HG03575 (cell line): ENCODE measurements at regions not wholly inside any gene's neighbourhood (a gene's known extent, or its start where the extent isn't known, plus 50 kb on each side); places are given as distances from the start of the nearest gene placed in this dataset.

Experiments
- ATAC-seq: cut with Tn5 transposase; IDR thresholded peaks from one replicate; pipeline ENCODE4 v1.9.1; 2021; ENCODE audit not compliant: unreplicated experiment, insufficient number of reproducible peaks, low FRiP score; ENCODE audit errors: extremely low read depth

DNA sequence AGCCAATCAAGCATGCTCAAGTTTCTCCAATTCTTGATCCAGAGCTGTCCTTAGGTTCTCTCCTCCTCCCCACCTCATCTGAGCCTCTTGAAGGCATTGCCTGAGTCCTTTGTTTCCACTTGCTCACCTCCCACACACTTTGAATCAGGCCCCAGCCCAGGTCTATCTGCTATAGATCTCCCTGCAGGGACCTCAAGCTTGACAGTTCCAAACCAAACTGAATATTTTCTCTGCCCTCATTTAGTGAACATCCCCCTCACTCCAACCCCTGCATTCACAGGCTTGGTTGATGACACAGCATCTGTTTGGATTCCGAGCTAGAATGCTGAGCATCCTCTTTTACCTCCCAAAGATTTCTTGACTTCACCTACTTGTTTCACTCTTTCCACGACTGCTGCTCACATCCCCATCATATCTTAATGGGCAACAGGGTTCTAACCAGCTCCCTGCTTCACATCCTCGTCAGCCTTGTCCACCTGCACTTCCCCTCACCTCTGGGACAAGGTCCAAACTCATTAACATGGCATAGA lies 474.5 kb downstream of the ZSWIM6 start:
- no peak for ATAC-seq

DNA sequence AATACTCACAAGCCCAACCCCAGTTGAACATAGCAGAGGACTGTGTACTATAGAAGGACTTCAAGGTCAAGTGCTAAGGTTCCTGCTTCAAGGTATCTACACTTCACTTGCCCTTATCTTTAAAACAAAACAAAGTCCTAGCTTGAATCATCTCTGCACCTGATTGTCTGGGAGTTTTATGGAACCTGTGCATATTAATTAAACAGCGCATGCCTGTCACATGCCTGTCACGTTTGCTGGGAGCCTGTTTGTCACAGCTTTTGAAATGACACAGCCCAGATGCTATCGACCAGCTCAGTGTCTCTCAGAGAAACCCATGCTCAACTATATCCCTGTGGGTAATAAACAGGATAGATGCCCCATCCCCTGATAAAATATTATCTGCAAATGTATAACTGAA lies 476.0 kb downstream of the ZSWIM6 start:
- ATAC-seq = no peak

DNA sequence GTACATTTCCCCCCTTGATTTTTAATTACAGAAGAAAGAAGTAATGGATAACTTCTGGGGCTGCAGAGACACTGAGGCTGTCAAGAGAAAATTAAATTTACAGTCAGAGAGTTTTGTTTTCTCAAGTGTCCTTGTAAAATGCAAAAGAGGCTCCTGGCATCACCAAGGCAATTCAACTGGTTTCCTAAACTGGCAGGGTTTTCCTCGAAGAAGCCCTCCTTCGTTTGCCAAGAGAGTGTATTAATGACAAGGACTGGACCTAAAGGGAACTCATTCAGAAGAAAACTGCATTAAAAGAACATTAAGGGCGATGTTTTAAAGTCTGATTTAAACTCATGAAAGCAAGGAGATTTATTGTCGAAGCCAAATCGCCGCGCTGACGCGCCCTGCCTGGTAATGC lies 476.9 kb downstream of the ZSWIM6 start:
- ATAC-seq = no peak

DNA sequence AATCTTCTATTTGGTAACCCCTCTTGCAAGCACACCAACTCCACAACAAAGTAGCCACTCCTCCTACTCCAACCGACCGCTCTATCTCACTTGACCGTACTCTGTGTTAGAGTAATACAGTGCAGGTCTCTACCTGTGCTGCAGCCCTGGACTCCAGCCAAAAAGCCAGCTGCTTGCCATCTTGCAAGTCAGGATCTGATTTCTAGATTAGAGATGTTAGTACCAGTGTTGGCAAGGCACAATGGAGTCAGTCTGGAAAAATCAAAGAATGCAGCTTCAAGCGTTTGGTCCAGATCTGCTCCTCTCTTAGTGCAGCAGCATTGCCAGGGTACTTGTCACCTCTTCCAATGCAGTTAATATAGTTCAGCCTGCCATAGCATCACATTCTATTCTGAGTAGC lies 477.6 kb downstream of the ZSWIM6 start:
- ATAC-seq = no peak

DNA sequence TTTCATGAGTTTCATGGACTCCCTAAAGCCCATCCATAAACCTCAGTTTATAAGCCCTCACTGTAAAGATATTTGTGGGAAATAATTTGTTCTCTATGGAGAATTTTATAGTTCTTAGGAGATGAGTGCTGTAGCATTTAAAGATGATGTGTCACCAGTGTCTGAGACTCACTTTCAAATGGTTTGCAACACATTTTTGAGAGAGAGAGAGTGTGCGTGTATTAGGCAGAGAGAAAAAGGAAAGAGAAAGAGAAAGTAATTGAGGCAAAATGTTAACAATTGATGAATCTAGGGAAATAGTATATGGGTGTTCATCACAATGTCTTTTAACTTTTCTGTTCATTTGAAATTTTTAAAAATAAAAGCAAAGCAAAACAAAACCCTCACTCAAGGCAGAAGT lies 479.0 kb downstream of the ZSWIM6 start:
- no peak for ATAC-seq

DNA sequence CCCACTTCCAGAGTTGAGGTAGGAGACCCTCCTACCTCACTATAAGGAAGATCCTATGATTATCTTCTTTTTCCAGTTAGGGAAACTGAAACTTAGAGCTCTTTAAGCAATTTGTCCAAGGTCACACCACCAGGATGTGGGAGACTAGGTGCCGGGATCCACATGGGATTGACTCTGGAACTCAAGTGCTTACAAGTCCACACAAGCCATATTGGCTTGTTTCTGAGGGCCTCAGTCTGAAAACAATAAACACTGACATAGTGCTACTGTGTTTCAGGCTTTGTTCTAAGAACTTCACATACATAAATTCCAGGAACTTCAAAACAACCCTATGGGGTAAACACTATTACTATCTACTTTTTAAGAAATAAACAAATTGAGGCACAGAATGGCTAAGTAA lies 481.3 kb downstream of the ZSWIM6 start:
- no peak for ATAC-seq

DNA sequence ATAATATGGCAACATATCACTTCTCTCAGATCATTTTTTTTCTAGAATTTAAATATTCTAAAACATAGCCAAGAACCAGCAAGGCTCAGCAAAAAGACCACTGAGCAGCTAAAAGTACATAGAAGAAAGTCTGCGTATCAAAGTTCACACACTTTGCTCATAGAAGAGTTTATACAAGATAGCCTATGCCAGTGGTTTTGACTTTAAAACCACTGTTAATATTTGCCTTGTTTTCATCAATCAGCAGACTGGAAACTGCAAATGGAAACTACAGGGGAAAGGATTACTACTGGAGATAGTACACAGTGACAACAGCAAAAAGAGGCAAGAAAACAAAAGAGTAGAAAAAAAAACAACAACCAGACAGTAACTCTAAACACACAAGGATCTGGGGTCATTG lies 483.3 kb downstream of the ZSWIM6 start:
- ATAC-seq = no peak

DNA sequence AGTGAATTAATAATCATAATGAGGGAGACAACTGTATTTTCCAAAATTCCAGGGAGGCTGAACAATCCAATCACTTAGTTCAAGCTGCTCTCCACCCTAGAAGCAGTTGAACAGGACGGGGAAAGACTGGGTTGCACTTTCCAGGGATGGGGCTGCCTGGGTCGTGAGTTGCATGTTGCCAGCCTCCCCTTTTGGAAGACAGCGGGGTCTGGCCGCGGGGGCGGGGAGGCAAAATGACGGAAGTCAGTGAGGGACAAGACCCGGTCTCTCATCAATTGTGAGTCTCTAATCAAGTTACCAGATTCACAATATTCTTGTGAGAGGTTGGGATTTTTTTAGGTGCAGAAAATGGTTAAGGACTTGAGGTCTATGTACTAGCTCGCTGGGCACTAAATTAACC lies 484.1 kb downstream of the ZSWIM6 start:
- ATAC-seq = no peak

DNA sequence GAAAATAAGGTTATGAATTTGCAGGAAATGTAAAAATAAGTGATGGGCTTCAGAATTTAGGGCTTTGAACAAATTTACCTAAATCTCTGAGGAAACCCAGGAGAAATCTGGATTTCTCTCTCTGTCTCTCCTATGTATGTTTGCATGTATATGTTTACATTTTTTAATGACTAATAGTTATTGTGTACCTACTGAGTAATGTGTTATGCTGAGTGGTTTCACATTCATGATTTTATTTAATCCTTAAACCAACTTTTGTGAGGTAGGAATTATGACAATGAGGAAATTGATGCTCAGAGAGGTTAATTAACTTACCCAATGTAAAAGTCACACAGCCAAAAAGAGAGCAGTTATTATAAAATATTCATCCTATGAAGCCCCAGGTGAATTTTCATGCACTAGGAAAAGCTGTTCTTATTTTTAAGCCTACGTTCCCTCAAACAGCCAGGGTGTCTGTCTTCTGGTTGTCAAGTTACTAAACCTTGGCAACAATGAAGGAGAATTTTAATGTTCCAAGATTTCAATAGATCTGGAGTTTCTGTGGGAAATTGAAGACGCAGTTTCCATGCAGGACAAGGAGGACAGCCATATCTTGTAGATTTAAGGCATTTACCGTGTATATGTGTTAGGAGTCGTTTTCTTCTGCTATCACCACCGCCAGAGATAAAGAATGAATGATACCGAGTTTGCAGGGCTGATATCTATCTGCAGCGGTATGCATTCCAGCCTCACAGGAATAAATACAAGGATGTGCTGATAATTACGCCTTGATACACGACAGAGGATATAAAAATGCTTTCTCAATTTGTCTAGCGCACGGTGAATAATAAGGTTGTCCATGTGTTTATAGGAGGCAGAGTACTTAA lies 484.8 kb downstream of the ZSWIM6 start:
- no peak for ATAC-seq

DNA sequence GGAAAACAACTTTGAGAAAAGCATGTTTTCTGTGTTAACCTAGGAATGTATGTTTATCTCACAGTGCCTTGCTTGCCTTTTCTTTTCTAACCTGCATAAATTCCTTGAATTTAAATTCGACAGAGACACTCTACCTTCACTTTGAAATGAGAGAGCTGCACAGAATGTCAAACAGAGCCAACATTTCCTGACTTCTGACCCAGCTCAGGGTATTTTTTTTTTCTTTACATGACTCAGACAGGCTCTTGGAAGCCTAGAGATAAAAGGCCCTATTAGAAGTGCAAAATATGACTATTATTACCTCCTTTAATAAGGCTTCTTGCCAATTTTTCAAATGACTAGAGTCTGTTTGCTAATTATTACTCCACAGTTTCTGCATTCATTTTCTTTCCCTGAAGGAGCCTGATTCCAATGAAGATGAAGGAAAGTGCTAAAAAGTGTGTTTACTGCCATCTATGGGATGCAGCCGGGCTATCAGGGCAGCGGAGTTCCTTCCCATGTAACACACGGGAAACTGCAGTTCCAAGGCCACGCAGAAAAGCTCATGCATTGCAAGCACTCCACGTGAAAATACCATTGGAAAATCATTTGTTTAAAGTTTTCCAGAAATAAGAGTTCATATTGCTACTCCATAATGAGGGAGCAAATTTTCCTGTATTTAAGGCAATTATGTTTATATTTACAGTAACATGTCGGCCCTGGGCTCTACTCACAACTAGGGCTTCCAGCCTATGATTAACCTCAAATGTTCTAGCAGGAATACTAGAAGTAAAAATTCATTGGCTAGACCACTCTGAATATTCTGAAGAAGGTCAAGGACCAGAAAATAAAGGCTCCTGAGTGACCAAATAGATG lies 485.6 kb downstream of the ZSWIM6 start:
- ATAC-seq = no peak

DNA sequence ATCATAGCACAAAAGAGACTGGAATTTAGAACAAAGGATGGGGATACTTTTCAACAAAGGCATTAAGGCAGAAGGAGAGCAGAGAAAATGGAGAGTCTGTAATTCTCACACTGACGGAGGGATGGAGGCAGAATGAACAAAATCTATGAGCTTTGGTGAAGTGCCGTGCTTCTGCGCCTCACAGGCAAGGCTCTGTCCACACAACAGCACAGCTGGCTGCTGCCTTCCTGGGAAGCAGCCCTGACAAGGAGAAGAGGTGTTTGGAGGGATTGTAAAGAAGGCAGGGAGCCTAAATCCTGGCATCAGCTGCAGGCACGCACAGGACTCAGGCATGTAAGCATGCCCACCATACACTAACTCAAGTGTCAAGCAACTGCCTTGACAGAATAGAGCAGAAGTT lies 485.2 kb upstream of the KIF2A start:
- no peak for ATAC-seq

DNA sequence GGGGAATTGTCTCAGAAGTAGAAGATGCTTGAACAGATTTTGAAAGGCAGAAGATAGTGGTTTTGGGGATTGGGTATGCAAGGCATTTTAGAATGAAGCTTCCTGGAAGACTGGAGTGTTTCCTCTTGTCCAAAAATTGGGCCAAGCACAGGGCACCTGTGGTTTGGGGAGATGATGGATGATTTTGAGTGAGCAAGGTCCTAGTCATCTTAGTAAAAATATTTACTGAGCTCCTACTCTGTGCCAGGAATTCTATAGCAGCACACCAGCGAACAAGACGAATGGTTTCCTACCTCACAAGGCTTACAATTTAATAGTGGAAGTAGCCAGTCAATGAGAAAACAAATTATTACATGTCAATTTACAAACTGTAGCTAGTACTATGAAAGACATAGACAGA lies 484.4 kb upstream of the KIF2A start:
- no peak for ATAC-seq

DNA sequence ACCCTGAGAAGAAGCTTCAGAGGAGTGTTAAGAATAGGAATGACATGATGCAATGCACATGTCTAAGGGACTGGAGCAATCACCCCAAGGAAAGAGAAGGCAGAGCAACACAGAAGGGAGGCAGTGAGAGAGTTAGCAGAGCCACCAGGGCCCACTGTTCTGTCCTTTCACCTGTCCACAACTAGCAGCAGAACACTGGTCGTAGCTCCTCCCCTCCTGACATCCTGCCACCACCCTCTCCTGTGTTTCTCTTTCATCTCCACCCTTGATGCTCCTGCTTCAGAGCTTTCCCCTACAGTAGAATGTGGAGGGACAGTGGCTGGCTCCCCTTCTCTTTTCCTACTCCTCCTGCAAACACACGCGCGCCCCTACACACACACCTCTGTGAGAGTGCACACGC lies 483.4 kb upstream of the KIF2A start:
- ATAC-seq = no peak

DNA sequence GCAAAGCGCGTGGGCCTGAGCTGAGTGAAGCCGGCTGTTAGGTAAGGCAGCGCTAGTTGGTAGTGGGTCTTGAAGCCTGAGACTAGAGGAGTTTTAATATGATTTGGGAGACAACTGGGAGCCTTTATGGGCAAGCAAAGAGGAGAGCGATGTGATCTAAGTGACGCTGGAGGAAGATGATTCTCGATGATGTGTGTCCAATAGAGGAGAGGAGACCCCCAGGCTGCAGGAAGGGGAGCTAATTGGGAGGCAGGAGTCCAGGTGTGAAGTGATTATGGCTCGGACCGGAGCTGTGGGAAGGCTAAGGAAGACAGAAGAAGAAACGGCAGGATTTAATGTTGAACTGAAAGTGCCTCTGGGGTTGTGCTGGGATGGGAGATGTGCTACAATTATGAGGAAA lies 482.9 kb upstream of the KIF2A start:
- no peak for ATAC-seq

DNA sequence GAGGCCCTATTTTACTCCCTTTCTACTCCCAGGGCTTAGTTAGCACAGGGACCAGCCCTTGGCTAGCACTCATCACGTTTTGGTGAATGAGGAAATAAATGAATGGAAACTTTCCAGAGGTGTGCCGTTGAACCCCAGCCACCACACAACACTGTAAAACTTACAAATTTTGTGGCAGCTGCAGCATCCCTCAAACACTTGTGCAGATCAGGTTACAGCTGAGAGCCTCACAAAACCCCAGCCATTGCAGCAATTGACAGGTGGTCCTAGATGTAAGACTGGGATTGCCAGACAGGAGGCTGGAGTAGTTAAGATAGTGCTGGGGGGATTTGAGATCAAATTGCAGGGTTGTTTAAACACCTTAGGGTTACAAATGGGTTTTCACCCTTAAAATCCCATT lies 482.2 kb upstream of the KIF2A start:
- no peak for ATAC-seq

DNA sequence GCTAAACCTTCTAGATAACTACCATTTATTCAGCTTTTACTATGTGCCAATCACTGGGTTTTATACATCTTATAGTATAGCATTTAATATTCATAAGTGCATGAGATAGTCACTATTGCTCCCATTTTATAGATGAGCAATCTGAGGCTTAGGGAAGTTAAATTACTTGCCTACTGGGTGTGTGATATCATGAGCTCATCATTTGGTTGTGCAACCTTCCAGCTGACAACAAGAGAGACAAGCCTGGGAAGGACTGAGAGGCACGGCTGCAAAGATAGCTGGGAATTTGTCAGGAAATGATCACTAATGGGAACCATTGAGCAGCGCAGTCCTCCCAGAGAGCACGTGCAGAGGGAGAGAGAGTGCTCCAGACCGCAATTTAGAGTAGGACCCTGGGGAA lies 481.6 kb upstream of the KIF2A start:
- ATAC-seq = no peak

DNA sequence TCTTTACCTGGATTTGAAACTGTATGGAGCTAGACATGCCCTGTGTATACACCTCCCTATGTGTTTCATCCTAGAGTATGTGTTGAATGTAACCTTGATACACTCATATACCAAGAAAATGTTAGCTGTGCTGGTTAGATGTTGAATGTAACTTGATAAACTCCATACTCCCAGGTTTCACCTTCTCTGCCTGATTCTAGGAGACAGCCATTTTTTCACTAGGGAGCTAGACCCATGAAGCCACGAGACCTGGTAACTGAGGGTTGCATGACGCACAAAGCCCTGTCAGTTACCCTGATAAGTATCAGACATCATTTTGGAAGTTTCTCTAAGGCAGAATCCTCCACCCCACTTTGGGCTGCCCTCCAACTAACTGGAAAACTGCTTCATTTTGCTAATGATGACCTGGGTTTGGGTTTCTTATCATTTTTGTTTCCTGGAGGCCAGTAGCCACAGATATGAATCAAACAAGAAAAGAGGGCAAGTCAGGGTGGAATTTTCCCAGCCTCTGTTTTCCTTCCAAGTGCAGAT lies 478.5 kb upstream of the KIF2A start:
- no peak for ATAC-seq

DNA sequence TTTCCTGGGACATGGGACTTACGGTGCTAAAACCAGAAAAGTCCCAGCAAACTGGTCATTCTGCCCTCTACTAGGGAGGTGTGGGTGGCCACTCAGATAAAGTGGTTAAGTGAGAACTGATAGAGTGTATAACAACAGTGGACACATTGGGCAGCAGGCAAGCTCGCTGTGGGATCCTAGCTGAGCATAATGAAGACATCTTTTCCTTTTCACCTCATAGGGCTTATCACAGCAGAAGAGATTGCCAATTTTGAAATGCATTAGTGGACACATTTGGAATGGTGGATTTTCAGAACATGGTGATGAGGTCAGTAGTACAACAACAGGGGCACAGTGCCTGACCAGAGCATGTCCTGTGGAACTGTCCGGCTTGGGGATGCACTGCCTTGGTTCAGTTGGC lies 477.1 kb upstream of the KIF2A start:
- no peak for ATAC-seq

DNA sequence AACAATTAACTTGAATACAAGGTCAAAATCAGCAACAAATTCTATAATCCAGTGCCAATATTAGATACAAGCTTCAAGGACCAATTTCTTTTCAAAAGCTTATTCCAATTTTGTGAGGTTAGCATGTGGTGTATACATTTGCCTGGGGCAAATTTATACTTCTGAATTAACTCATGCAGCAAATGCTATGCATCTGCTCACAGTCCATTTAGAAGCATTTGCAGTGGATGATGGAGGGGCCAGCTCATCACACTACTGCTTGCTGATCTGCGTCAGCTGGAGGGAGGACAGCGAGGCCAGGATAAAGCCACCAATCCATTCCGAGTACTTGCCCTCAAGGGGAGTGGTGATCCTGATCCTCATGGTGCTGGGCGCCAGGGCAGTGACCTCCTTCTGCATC lies 474.3 kb upstream of the KIF2A start:
- no peak for ATAC-seq

DNA sequence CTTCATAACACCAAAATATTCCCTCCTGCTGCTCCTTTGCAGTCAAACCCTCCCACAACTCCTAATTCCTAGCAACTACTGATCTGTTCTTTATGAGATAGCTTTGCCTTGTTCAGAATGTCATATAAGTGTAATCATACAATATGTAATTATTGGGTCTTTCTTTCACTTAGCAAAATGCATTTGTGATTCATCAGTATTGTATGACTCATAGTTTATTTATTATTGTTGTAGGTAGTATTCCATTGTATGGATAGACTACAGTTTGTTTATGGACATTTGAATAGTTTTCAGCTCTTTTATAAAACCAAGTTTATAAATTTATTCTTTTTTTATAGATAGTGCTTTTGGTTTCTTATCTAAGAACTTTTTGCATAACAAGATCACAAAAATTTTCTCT lies 468.2 kb upstream of the KIF2A start:
- no peak for ATAC-seq
